Upper lobe of right lung (tissue), 1 donor: ENCODE measurements at regions not wholly inside any gene's neighbourhood (a gene's known extent, or its start where the extent isn't known, plus 50 kb on each side); places are given as distances from the start of the nearest gene placed in this dataset.

Experiments used
- ATAC-seq: fragments of 200-7000 bp; cut with Tn5 transposase; one replicate; pipeline ENCODE4 v1.9.1; 2020; ENCODE audit warnings: mild to moderate bottlenecking, moderate library complexity
- DNase-seq: peaks from one replicate; pipeline ENCODE4 v3.0.0-alpha.2; 2020
- H3K27ac ChIP-seq: fragments of 200-600 bp; one replicate; pipeline ENCODE4 v1.8.0; 2022
- H3K27me3 ChIP-seq: fragments of 200-600 bp; one replicate; pipeline ENCODE4 v1.8.0; 2022; ENCODE audit warnings: mild to moderate bottlenecking
- H3K36me3 ChIP-seq: fragments of 200-600 bp; one replicate; pipeline ENCODE4 v1.8.0; 2022
- H3K4me1 ChIP-seq: fragments of 200-600 bp; one replicate; pipeline ENCODE4 v1.8.0; 2022
- H3K4me3 ChIP-seq: fragments of 200-600 bp; one replicate; pipeline ENCODE4 v1.8.0; 2022; ENCODE audit warnings: mild to moderate bottlenecking
- H3K9me3 ChIP-seq: fragments of 200-600 bp; one replicate; pipeline ENCODE4 v1.8.0; 2022
- intact Hi-C: fragments of 100-400 bp; cut with DNase I; formaldehyde crosslinking; loops from one replicate; pipeline ENCODE4 v1.11.0; 2022
- TF ChIP-seq, protein P1 (sequence below): fragments of 200-600 bp; IDR thresholded peaks from one replicate; pipeline ENCODE4 v1.8.0; 2022; ENCODE audit warnings: antibody characterized with exemption
- donor health status: DM: no; HTN: yes; CAD: no; lungs with severe emphysema.

DNA sequence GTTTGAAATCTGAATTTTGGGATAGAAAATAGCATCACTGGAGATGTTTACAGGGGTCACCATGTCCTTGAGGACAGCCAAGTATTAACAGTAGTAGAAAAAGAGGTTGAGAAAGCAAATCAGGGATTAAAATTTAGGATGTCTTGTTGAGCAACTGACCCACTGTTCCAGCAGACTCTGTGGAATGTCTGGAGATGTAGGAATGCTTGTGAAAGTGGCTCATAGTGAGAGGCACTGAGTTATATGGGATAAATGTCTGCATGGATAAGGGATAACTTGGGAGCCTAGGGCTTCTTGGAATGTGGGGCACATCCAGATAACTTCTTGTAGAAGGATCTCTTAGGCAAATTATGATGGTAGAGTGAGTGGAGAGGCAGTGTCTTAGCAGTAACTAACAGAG is 495.0 kb downstream of the TMX3 start:
- DNase-seq = no peak
- no peak overlapping the region for H3K27ac ChIP-seq
- intact Hi-C loops = no loop called here
- H3K4me1 ChIP-seq = no peaks in the 10 kb centered on the region
- H3K4me3 ChIP-seq = no peak overlapping the region
- no peaks in the 10 kb centered on the region for H3K36me3 ChIP-seq
- no peak for ATAC-seq
- H3K27me3 ChIP-seq = no peaks in the 10 kb centered on the region
- no peaks in the 10 kb centered on the region for H3K9me3 ChIP-seq
- TF ChIP-seq, protein P1, sequence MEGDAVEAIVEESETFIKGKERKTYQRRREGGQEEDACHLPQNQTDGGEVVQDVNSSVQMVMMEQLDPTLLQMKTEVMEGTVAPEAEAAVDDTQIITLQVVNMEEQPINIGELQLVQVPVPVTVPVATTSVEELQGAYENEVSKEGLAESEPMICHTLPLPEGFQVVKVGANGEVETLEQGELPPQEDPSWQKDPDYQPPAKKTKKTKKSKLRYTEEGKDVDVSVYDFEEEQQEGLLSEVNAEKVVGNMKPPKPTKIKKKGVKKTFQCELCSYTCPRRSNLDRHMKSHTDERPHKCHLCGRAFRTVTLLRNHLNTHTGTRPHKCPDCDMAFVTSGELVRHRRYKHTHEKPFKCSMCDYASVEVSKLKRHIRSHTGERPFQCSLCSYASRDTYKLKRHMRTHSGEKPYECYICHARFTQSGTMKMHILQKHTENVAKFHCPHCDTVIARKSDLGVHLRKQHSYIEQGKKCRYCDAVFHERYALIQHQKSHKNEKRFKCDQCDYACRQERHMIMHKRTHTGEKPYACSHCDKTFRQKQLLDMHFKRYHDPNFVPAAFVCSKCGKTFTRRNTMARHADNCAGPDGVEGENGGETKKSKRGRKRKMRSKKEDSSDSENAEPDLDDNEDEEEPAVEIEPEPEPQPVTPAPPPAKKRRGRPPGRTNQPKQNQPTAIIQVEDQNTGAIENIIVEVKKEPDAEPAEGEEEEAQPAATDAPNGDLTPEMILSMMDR = no peak

DNA sequence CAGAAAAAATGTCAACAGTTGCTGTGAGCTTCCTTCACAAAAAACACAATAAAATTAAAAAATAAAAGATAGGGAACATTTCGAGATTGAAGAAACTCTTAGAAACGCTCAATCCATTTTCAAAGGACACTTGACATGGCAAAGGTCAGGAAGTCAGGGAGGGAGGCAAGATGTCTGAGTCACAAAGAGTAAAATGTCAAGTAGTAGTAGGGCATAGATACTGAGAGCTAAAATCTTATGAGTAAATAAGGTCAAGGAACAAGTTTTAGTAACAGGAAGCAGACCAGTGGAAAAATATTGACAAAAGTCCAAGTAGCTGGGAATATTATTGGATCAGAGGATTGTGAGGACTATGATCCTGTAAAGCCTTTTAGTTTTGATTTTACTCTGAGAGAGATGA is 495.6 kb downstream of the TMX3 start:
- ATAC-seq (no peak), DNase-seq (no peak)
- Histone ChIP-seq H3K4me1 (no peaks in the 10 kb centered on the region), H3K4me3 (no peak overlapping the region), H3K27ac (no peak overlapping the region), H3K36me3 (no peaks in the 10 kb centered on the region), H3K27me3 (no peaks in the 10 kb centered on the region), H3K9me3 (no peaks in the 10 kb centered on the region)
- TF ChIP-seq, protein P1 = no peak
- intact Hi-C loops = no loop called here

DNA sequence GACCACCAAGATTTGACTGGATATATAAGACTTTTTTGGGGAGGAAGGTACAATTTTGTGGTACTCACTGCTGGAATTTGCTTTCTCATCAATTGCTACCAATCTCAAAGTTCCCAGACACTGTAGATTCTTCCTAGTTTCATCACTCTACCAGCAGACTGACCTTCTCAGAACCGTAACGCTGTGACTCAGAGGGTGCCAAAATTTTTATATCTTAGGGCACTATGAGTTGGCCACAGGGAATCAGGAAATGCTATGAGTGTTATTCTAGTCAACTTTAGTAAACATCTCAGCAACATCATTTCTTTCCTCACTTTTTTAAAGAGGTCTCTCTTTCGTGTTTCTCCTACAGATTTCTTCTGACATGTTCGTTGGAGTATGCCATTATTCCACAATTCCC is 499.0 kb downstream of the TMX3 start:
- intact Hi-C loops = no loop called here
- no peak for ATAC-seq
- no peak overlapping the region for H3K4me3 ChIP-seq
- H3K9me3 ChIP-seq = no peaks in the 10 kb centered on the region
- H3K36me3 ChIP-seq = no peaks in the 10 kb centered on the region
- TF ChIP-seq, protein P1 = no peak
- H3K27me3 ChIP-seq = no peaks in the 10 kb centered on the region
- no peak overlapping the region for H3K27ac ChIP-seq
- DNase-seq = no peak
- no peaks in the 10 kb centered on the region for H3K4me1 ChIP-seq

DNA sequence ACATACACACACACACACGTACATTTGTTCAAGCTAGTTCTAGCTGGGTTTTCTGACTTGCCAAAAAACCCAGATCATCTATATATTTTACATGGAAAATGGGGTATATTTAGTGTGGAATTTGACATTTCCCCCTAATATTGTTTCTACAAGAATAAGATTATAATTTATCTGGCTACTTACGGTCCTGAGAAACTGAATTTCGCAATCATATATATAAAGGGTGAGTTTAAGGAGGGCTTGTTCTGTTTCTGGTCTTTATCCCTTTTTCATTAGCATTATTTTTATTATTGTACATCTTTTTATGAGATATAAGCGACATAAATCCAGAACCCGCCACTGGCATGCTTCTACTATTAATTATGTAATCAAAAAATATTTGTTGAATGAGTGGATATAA is 528.9 kb downstream of the TMX3 start:
- Histone ChIP-seq H3K36me3 (no peaks in the 10 kb centered on the region), H3K9me3 (no peaks in the 10 kb centered on the region), H3K27ac (no peak overlapping the region), H3K4me1 (no peaks in the 10 kb centered on the region), H3K4me3 (no peak overlapping the region), H3K27me3 (no peaks in the 10 kb centered on the region)
- intact Hi-C loops = no loop called here
- no peak for ATAC-seq
- TF ChIP-seq, protein P1 = no peak
- DNase-seq = no peak

DNA sequence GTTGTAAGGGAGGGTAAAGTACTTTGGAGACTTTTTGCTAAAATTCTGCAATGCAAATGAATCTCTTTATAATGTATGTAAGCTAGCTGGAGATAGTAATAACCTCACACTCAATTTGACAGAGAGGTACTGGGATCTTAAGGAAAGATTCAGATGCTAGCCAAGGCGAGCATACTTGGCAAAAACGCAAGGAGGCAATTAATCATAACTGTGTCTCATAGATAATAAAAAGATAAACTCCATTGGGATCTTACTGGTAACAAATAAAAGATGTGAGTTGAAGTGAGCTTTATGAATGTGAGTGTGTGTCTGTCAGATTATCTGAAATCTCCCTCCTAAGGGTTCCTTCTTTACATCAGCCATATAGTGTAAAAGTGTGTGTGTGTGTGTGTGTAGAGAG is 533.0 kb downstream of the TMX3 start:
- TF ChIP-seq, protein P1 = no peak
- Histone ChIP-seq H3K27ac (no peak overlapping the region), H3K4me1 (no peaks in the 10 kb centered on the region), H3K27me3 (no peaks in the 10 kb centered on the region), H3K4me3 (no peak overlapping the region), H3K36me3 (no peaks in the 10 kb centered on the region), H3K9me3 (no peaks in the 10 kb centered on the region)
- no peak for ATAC-seq
- no peak for DNase-seq
- intact Hi-C loops = no loop called here

DNA sequence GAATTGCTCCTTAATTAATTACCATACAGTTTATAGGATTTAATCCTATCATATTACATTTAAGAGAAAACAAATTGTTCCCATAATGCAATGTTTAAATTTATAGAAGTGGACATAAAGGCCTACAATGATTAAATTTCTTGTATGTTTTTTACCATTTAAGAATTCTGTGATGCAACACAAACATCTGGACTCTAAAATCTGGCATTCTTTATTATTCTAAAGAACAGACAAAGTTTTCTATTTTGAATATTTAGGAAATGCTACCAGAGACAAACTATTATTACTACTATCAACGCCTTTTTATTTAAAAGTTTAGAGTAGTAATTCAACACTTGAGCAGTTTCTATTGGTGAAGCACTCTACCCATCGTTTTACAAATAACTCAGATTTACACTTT is 535.1 kb downstream of the TMX3 start:
- H3K36me3 ChIP-seq = no peaks in the 10 kb centered on the region
- no peak for ATAC-seq

More for the DNA sequence above, 535.1 kb downstream of the TMX3 start:
- Histone ChIP-seq H3K4me1 (no peaks in the 10 kb centered on the region), H3K4me3 (no peak overlapping the region), H3K27ac (no peak overlapping the region), H3K9me3 (no peaks in the 10 kb centered on the region), H3K27me3 (no peaks in the 10 kb centered on the region)
- TF ChIP-seq, protein P1 = no peak
- no peak for DNase-seq
- intact Hi-C loops = no loop called here
